WTC11 (cell line): ENCODE measurements at regions not wholly inside any gene's neighbourhood (a gene's known extent, or its start where the extent isn't known, plus 50 kb on each side); places are given as distances from the start of the nearest gene placed in this dataset.

Experiments used
- CBFB ChIP-seq: sonication (generic); formaldehyde crosslinking; IDR thresholded peaks from 2 replicates; pipeline ENCODE4 v1.8.1; 2022; ENCODE audit warnings: mild to moderate bottlenecking, low read depth, missing genetic modification reagents
- E2F1 ChIP-seq: sonication (generic); formaldehyde crosslinking; IDR thresholded peaks from 2 replicates; pipeline ENCODE4 v1.8.0; 2022; ENCODE audit warnings: mild to moderate bottlenecking, missing genetic modification reagents
- TF ChIP-seq, protein P1 (sequence below): fragments of 200-600 bp; IDR thresholded peaks from 2 replicates; pipeline ENCODE4 v1.8.0; 2022; ENCODE audit warnings: antibody characterized with exemption

DNA sequence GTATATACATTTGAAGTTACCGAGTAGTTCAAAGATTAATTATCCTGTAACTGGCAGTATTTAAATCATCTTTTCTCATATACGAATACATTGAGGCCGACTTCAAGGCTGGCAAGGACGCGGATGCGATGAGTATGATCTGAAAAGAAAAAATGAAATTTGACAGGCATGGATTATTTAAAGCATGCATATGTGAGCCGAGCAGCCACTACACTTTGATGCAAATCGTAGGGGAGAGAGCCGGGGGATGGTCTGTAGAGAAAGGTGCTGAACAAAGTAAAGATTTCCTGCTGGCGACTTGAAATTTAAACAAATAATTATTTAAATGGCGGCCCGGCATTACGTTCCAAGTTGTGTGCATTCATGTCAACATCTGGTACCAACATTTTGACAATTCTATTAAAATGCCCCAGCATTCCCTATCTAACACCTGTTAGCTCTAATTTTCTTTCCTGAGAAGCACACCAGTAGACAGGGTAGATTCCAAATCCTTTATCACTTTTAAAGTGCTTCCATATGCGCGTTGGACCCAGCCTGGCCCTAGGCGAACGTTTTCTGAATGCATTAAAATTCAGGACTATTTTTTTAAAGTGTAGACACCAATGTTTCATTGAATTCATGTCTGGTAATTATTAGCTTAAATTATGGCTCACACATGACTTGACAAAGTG lies 188.7 kb downstream of the EMX2 start:
- TF ChIP-seq, protein P1, sequence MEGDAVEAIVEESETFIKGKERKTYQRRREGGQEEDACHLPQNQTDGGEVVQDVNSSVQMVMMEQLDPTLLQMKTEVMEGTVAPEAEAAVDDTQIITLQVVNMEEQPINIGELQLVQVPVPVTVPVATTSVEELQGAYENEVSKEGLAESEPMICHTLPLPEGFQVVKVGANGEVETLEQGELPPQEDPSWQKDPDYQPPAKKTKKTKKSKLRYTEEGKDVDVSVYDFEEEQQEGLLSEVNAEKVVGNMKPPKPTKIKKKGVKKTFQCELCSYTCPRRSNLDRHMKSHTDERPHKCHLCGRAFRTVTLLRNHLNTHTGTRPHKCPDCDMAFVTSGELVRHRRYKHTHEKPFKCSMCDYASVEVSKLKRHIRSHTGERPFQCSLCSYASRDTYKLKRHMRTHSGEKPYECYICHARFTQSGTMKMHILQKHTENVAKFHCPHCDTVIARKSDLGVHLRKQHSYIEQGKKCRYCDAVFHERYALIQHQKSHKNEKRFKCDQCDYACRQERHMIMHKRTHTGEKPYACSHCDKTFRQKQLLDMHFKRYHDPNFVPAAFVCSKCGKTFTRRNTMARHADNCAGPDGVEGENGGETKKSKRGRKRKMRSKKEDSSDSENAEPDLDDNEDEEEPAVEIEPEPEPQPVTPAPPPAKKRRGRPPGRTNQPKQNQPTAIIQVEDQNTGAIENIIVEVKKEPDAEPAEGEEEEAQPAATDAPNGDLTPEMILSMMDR = no peak
- TF ChIP-seq E2F1 (CRISPR knock-in tag) = no peak
- no peak for TF ChIP-seq CBFB
